MCF 10A (cell line): ENCODE measurements at regions not wholly inside any gene's neighbourhood (a gene's known extent, or its start where the extent isn't known, plus 50 kb on each side); places are given as distances from the start of the nearest gene placed in this dataset.
"Not testable (repeated sequence)": the region's sequence is repeated elsewhere in the genome, so short reads cannot be mapped to it uniquely, and the experiment has no call there.

Experiments
- BruUV-seq: library from RNA; stranded (reverse); fragments of 400-500 nt; replicated peaks from 2 replicates; lab custom pipeline; 2021; lab: Mats Ljungman, UMichigan
- CTCF ChIA-PET: fragments of 300-600 bp; sonication (Branson Sonifier 250); formaldehyde crosslinking; extraction: SDS; loops from one replicate; lab custom pipeline; 2021; ENCODE audit warnings: antibody characterized with exemption, inconsistent platforms; lab: Yijun Ruan, JAX
- POLR2A ChIA-PET: fragments of 300-600, 350-650 bp; sonication (Branson Sonifier 250); formaldehyde crosslinking; extraction: SDS; loops from one replicate; lab custom pipeline; 2020; ENCODE audit warnings: antibody characterized with exemption, inconsistent platforms; lab: Yijun Ruan, JAX
- DNase-seq: peaks from one replicate; pipeline ENCODE4 v3.0.0-alpha.2; 2018; ENCODE audit not compliant: unreplicated experiment
- H3K27ac Mint-ChIP-seq: one replicate; pipeline ENCODE4 v1.8.0; 2022; ENCODE audit warnings: mild to moderate bottlenecking, low read depth, mixed read lengths; ENCODE audit not compliant: unreplicated experiment
- H3K27me3 Mint-ChIP-seq: one replicate; pipeline ENCODE4 v1.8.0; 2022; ENCODE audit warnings: mixed read lengths; ENCODE audit not compliant: insufficient read depth, unreplicated experiment
- H3K36me3 Mint-ChIP-seq: one replicate; pipeline ENCODE4 v1.8.0; 2022; ENCODE audit warnings: mild to moderate bottlenecking, moderate library complexity, mixed read lengths; ENCODE audit not compliant: insufficient read depth, unreplicated experiment
- H3K4me1 Mint-ChIP-seq: one replicate; pipeline ENCODE4 v1.8.0; 2022; ENCODE audit warnings: mixed read lengths; ENCODE audit not compliant: insufficient read depth, unreplicated experiment
- H3K4me3 Mint-ChIP-seq: one replicate; pipeline ENCODE4 v1.8.0; 2022; ENCODE audit warnings: mild to moderate bottlenecking, moderate library complexity, mixed read lengths; ENCODE audit not compliant: unreplicated experiment
- H3K9me3 Mint-ChIP-seq: one replicate; pipeline ENCODE4 v1.8.0; 2022; ENCODE audit warnings: mixed read lengths; ENCODE audit not compliant: unreplicated experiment
- intact Hi-C: fragments of 100-400 bp; cut with micrococcal nuclease; formaldehyde crosslinking; loops from 2 replicates; pipeline ENCODE4 v1.14.1; 2022
- TF ChIP-seq, protein P1 (sequence below): fragments of 200-600 bp; IDR thresholded peaks from one replicate; pipeline ENCODE4 v1.8.0; 2022; ENCODE audit warnings: antibody characterized with exemption, mild to moderate bottlenecking; ENCODE audit not compliant: unreplicated experiment

DNA sequence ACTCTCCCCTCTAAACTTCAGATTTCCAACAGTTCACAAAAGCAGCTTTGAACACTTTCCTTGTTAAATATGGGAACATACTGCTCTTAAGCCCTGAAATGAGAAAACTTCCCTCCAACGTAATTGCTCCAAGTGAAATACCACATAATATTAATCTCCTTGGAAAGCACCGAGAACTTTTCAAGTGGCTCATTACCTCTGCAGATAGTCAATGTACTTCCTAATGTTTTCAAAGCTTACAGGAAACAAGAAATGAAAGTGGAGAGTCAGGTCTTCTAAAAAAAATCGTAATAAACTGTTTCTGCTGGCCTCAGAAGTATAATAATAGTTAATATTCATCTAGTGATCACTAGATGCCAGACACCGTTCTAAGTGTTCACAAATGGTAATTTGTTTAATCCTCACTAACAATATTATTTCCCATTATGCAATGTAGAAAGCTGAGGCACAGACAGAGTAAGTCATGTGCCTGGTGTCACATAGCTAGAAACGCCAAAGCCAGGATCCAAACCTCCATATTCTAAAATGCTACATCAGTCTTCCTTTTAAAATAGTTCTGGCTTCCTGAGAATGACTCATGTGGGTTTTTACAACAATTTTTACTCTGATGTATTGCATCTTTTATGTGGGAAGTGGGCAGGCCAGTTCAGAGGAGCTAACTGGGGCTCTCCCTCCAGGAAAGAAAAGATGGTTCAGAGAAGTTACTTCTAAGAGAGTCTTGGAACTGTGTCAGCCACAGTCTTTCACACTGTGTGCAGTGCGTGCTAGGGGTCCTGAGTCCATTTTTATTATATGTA, 177.2 kb downstream of the PLPPR4 start:
- intact Hi-C loops, result no loop called here
- BruUV-seq, result no TSS peak
- Mint-ChIP-seq H3K27me3 (no peaks in the 10 kb centered on the region), H3K27ac (no peak overlapping the region), H3K9me3 (no peaks in the 10 kb centered on the region), H3K36me3 (no peaks in the 10 kb centered on the region), H3K4me1 (no peaks in the 10 kb centered on the region), H3K4me3 (no peak overlapping the region)
- TF ChIP-seq, protein P1, sequence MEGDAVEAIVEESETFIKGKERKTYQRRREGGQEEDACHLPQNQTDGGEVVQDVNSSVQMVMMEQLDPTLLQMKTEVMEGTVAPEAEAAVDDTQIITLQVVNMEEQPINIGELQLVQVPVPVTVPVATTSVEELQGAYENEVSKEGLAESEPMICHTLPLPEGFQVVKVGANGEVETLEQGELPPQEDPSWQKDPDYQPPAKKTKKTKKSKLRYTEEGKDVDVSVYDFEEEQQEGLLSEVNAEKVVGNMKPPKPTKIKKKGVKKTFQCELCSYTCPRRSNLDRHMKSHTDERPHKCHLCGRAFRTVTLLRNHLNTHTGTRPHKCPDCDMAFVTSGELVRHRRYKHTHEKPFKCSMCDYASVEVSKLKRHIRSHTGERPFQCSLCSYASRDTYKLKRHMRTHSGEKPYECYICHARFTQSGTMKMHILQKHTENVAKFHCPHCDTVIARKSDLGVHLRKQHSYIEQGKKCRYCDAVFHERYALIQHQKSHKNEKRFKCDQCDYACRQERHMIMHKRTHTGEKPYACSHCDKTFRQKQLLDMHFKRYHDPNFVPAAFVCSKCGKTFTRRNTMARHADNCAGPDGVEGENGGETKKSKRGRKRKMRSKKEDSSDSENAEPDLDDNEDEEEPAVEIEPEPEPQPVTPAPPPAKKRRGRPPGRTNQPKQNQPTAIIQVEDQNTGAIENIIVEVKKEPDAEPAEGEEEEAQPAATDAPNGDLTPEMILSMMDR, result no peak
- ChIA-PET CTCF (no interaction called here), POLR2A (no interaction called here)
- DNase-seq, result peak; percentile 30

DNA sequence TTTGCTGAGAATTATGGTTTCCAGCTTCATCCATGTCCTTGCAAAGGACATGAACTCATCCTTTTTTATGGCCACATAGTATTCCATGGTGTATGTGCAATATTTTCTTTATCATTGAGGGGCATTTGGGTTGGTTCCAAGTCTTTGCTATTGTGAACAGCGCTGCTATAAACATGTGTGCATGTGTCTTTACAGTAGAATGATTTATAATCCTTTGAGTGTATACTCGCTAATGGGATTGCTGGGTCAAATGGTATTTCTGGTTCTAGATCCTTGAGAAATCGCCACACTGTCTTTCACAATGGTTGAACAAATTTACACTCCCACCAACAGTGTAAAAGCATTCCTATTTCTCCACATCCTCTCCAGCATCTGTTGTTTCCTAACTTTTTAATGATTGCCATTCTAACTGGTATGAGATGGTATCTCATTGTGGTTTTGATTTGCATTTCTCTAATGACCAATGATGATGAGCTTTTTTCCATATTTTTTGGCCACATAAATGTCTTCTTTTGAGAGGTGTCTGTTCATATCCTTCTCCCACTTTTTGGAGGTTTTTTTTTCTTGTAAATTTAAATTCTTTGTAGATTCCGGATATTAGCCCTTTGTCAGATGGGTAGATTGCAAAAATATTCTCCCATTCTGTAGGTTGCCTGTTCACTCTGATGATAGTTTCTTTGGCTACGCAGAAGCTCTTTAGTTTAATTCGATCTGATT, 180.1 kb downstream of the PLPPR4 start:
- DNase-seq, H3K4me1 Mint-ChIP-seq, H3K27ac Mint-ChIP-seq, BruUV-seq, H3K27me3 Mint-ChIP-seq, H3K9me3 Mint-ChIP-seq, intact Hi-C loops, H3K36me3 Mint-ChIP-seq, H3K4me3 Mint-ChIP-seq, POLR2A ChIA-PET: not testable (repeated sequence)
- CTCF ChIA-PET, result interaction anchor here (0.7 to 1.4 kb wide), 2 partner anchors 13 to 29 kb away, joined by 4 to 5 read pairs; no protein-coding TSS in a partner anchor

DNA sequence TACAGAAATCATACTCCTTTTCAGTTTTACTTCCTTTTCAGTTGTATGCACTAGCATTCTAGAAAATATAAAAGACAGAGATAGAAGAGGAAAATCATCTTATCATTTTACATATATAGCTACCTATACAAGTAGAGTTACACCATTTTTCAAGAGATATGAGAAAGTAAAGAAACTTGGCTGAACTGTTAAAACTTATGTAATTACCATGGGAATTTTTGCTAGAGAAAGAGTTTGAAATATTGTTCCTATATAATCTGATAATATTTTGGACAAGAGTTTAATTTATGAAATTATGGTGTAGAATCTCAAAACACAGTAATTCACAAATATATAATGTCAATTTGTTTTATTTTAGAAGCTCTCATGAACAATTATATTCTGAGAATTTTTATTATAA, 180.8 kb downstream of the PLPPR4 start:
- no peaks in the 10 kb centered on the region for H3K4me1 Mint-ChIP-seq
- H3K4me3 Mint-ChIP-seq, result no peak overlapping the region
- intact Hi-C loops, result no loop called here
- H3K9me3 Mint-ChIP-seq, result no peaks in the 10 kb centered on the region
- H3K27ac Mint-ChIP-seq, result no peak overlapping the region
- CTCF ChIA-PET, result interaction anchor here (0.7 to 1.4 kb wide), 3 partner anchors 12 to 28 kb away, joined by 3 to 5 read pairs (median 4); no protein-coding TSS in a partner anchor
- no TSS peak for BruUV-seq
- TF ChIP-seq, protein P1, result no peak
- POLR2A ChIA-PET, result no interaction called here
- H3K27me3 Mint-ChIP-seq, result no peaks in the 10 kb centered on the region
- peaks cover 5% of the 10 kb centered on the region for H3K36me3 Mint-ChIP-seq
- no peak for DNase-seq

DNA sequence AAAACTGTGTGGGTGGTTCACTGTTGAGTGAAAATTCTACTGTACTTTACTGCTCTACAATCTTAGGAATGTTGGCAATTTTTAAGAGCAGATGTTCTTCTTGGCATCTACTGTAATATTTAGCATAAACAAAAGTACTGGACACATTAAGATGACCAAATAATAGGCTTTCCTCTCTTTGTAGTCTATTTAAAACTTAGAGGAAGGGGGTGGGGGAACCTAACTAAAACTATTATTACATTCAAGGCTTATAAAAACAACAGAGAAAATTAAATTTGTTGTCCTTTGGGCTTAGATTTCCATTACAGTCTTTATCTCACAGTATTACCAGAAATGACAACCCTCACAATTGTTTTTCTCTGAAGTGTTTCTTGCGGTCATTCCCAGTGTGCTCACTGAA, 181.2 kb downstream of the PLPPR4 start:
- DNase-seq, result no peak
- no peak overlapping the region for H3K4me3 Mint-ChIP-seq
- no peaks in the 10 kb centered on the region for H3K27me3 Mint-ChIP-seq
- H3K9me3 Mint-ChIP-seq, result no peaks in the 10 kb centered on the region
- no TSS peak for BruUV-seq
- CTCF ChIA-PET, result interaction anchor here (1.3 kb wide), 1 partner anchor 28 kb away, joined by 3 read pairs; no protein-coding TSS in a partner anchor
- POLR2A ChIA-PET, result no interaction called here
- H3K4me1 Mint-ChIP-seq, result no peaks in the 10 kb centered on the region
- intact Hi-C loops, result no loop called here
- TF ChIP-seq, protein P1, result no peak
- H3K36me3 Mint-ChIP-seq, result peaks cover 5% of the 10 kb centered on the region
- no peak overlapping the region for H3K27ac Mint-ChIP-seq
